ELR (cell line): ENCODE measurements at regions not wholly inside any gene's neighbourhood (a gene's known extent, or its start where the extent isn't known, plus 50 kb on each side); places are given as distances from the start of the nearest gene placed in this dataset.
A peak's percentile ranks its signal among the peaks of the same experiment; 100 is the strongest.

Experiments used
- DNase-seq: peaks from one replicate; pipeline ENCODE4 v3.0.0-alpha.2; 2015; ENCODE audit warnings: low read depth

- peak; percentile 46 for DNase-seq
Measured at GRCh38 chr16:86320237-86320595, 190.1 kb upstream of the FOXF1 start.

- DNase-seq = no peak
Measured at GRCh38 chr16:86321491-86321890, 188.8 kb upstream of the FOXF1 start.

- no peak for DNase-seq
Measured at GRCh38 chr16:86322283-86322682, 188.0 kb upstream of the FOXF1 start.

GRCh38 chr16:86322806-86323205 lies 187.5 kb upstream of the FOXF1 start:
- DNase-seq = no peak

- no peak for DNase-seq
Measured at GRCh38 chr16:86324320-86324719, 186.0 kb upstream of the FOXF1 start.

- no peak for DNase-seq
Measured at GRCh38 chr16:86325360-86325759, 185.0 kb upstream of the FOXF1 start.

- no peak for DNase-seq
Measured at GRCh38 chr16:86325895-86326294, 184.4 kb upstream of the FOXF1 start.

GRCh38 chr16:86327321-86327720 lies 183.0 kb upstream of the FOXF1 start:
- DNase-seq = no peak

GRCh38 chr16:86330906-86331305 lies 179.4 kb upstream of the FOXF1 start:
- DNase-seq = no peak

- no peak for DNase-seq
Measured at GRCh38 chr16:86334079-86334635, 176.2 kb upstream of the FOXF1 start.

- DNase-seq = no peak
Measured at GRCh38 chr16:86335266-86336172, 174.8 kb upstream of the FOXF1 start.

- DNase-seq = no peak
Measured at GRCh38 chr16:86337138-86337537, 173.2 kb upstream of the FOXF1 start.

- DNase-seq = peak; percentile 15
Measured at GRCh38 chr16:86337581-86338402, 172.5 kb upstream of the FOXF1 start.

- peak; percentile 45 for DNase-seq
Measured at GRCh38 chr16:86338403-86339115, 171.8 kb upstream of the FOXF1 start.

- DNase-seq = no peak
Measured at GRCh38 chr16:86342161-86342834, 168.0 kb upstream of the FOXF1 start.

GRCh38 chr16:86343027-86343795 lies 167.1 kb upstream of the FOXF1 start:
- peak; percentile 81 for DNase-seq

- DNase-seq = peak; percentile 53
Measured at GRCh38 chr16:86343796-86344585, 166.3 kb upstream of the FOXF1 start.

GRCh38 chr16:86344586-86344871 lies 165.8 kb upstream of the FOXF1 start:
- no peak for DNase-seq

- no peak for DNase-seq
Measured at GRCh38 chr16:86344881-86345280, 165.4 kb upstream of the FOXF1 start.

GRCh38 chr16:86345516-86345915 lies 164.8 kb upstream of the FOXF1 start:
- DNase-seq = no peak
